ENCODE measurements at regions not wholly inside any gene's neighbourhood (a gene's known extent, or its start where the extent isn't known, plus 50 kb on each side); places are given as distances from the start of the nearest gene placed in this dataset.

DNA sequence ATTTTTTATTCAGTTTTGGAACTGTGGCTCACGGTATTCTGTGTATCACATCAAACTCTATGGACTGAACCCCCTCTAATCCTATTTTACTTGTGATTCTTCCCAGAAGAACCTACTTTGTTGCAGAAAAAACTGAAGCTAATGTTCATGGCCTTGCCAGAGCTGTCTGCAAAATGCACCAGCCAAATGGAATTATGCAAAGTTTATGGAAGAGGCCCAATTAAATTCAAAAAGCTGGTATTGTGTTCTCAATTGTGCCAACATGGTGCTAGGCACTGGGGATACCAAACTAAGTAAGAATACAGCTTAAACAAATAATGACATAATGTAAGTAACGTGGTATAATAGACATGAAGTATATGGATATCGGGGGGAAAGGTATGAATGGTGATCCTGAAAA, 273.8 kb upstream of the DUSP10 start:
- no peak for DNase-seq (ENCODE audit: low read depth)
- TF ChIP-seq, protein P1, sequence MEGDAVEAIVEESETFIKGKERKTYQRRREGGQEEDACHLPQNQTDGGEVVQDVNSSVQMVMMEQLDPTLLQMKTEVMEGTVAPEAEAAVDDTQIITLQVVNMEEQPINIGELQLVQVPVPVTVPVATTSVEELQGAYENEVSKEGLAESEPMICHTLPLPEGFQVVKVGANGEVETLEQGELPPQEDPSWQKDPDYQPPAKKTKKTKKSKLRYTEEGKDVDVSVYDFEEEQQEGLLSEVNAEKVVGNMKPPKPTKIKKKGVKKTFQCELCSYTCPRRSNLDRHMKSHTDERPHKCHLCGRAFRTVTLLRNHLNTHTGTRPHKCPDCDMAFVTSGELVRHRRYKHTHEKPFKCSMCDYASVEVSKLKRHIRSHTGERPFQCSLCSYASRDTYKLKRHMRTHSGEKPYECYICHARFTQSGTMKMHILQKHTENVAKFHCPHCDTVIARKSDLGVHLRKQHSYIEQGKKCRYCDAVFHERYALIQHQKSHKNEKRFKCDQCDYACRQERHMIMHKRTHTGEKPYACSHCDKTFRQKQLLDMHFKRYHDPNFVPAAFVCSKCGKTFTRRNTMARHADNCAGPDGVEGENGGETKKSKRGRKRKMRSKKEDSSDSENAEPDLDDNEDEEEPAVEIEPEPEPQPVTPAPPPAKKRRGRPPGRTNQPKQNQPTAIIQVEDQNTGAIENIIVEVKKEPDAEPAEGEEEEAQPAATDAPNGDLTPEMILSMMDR (conservative IDR thresholded peaks at IDR 0.05; ENCODE audit: low read depth, low read length): no peak
- H3K4me3 ChIP-seq (ENCODE audit: low read depth, low read length): no peak overlapping the region

DNA sequence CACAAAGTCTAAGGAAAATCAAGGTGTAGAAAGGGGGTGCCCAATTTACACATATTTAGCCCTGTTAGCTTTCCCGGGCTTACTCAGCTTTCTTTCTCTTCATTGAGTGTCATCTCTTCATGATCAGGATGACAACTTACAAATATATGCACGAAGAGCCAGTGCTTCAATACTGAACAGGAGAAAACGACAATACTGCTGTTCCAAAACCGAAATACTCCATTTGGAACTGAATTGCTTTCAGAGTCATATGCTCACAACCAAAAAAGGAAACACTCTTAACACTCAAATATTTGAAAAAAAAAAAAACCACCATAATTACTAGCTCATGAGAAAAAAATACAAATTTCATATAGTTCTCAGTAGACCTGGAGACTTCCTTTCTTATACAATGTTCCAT, 272.1 kb upstream of the DUSP10 start:
- TF ChIP-seq, protein P1 (conservative IDR thresholded peaks at IDR 0.05; ENCODE audit: low read depth, low read length): no peak
- H3K4me3 ChIP-seq (ENCODE audit: low read depth, low read length): no peak overlapping the region
- DNase-seq (ENCODE audit: low read depth): no peak

DNA sequence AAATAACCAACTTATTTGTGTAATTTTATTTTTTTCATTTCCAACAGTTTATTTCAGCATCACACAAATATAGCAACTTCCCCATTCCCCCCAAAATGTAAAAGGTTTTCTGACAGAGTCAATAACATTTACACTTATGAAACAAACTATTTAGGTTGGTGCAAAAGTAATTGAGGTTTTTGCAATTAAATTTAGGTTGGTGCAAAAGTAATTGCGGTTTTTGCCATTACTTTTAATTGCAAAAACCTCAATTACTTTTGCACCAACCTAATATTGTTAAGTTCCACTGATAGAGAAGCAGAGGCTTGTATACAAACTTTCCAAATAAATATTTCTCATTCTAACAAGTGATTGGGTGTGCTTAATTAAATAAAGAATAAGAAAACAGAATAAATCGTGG, 270.9 kb upstream of the DUSP10 start:
- no peak overlapping the region for H3K4me3 ChIP-seq (ENCODE audit: low read depth, low read length)

DNA sequence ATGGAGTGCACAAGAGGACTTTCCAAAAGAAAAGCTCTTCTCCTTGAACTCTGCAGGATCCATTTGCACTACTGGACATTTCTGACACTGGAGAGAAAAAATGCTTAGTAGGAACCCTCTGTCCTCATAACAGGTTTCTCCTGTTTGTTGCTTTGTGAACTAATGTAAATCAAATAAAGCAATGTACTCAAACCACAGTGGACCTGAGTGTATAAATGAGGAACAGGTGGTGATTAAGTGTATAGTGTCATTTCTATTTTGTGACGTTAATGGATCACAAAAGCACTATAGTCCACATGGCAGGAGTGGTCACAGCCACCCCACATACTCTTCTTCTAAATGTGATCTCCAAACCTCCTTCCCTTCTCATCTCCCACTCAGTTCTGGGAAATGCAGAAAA, 268.4 kb upstream of the DUSP10 start:
- DNase-seq (ENCODE audit: low read depth): no peak
- H3K4me3 ChIP-seq (ENCODE audit: low read depth, low read length): no peak overlapping the region
- TF ChIP-seq, protein P1 (conservative IDR thresholded peaks at IDR 0.05; ENCODE audit: low read depth, low read length): no peak

More for the DNA sequence above, 270.9 kb upstream of the DUSP10 start:
- TF ChIP-seq, protein P1 (conservative IDR thresholded peaks at IDR 0.05; ENCODE audit: low read depth, low read length): no peak
- DNase-seq (ENCODE audit: low read depth): no peak

DNA sequence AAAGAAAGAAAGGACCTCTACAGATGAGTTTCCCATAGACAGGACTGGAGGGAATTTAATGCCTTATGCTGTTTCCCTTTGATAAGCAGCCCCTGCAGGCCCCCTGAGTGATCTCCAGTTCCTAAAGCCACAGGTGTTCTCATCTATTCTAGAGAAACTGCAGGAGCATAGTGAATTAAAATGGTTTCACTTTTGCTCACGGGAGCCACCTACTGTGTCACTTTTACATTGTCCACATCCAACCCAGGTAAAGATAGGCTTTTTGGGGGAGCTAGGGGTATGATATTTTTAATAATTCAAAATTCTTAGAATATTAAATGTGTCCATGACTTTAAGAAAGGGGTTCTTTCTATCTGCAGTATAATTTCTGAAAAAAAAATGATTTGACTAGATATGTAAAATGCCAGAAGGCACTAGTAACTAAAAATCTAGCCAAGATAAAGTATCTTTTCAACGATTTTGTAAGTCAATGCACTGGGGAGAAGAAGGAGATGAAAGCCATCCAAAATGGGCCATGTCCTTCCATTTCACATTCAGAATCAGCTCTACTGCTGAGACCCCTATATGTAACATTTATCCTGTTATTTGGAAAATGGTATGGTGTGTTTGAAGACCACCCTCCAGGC, 267.3 kb upstream of the DUSP10 start:
- TF ChIP-seq, protein P1 (conservative IDR thresholded peaks at IDR 0.05; ENCODE audit: low read depth, low read length): peak; percentile 62
- no peak overlapping the region for H3K4me3 ChIP-seq (ENCODE audit: low read depth, low read length)
- DNase-seq (ENCODE audit: low read depth): peak; percentile 48

DNA sequence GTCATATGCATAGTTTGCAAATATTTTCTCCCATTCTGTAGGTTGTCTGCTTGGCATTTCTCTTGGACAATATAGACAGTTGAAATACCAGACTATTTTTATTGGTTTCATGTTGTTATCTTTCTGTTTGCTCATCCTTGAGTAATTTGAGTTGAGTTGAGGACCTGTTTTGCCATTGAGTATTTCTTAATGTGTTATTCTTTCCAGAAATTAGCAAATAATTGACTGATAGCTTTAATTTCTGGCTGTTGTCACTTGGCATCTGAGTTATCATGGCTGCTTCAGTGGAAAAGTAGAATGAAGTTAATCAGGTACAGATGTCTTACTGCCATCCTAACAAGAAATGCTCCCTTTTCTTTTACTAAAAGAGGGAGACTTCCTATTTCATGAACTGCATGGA, 264.8 kb upstream of the DUSP10 start:
- TF ChIP-seq, protein P1 (conservative IDR thresholded peaks at IDR 0.05; ENCODE audit: low read depth, low read length): no peak
- no peak overlapping the region for H3K4me3 ChIP-seq (ENCODE audit: low read depth, low read length)
- DNase-seq (ENCODE audit: low read depth): no peak

DNA sequence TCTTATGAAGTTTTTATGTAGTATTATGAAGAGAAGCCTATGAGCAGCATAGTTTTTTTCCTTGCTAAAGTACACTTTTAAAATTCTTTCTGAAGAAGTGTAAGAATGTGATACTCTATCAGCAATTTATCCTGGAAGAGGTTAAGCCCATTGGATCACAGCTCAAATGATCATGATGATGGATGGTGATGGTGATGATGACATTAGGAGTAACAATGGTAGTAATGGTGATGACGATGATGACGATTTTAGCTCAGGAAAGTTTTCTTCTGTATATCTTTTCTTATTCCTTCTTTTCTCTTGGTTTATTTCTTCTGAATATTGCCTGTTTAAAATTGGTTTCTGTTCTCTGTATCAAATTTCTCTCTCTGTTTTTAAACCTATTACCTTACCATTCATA, 262.9 kb upstream of the DUSP10 start:
- DNase-seq (ENCODE audit: low read depth): no peak
- no peak overlapping the region for H3K4me3 ChIP-seq (ENCODE audit: low read depth, low read length)
- TF ChIP-seq, protein P1 (conservative IDR thresholded peaks at IDR 0.05; ENCODE audit: low read depth, low read length): no peak
